CMK (cell line): ENCODE measurements at regions not wholly inside any gene's neighbourhood (a gene's known extent, or its start where the extent isn't known, plus 50 kb on each side); places are given as distances from the start of the nearest gene placed in this dataset.

Experiments
- DNase-seq: peaks from one replicate; pipeline ENCODE4 v3.0.0-alpha.2; 2010; ENCODE audit warnings: low read depth

DNA sequence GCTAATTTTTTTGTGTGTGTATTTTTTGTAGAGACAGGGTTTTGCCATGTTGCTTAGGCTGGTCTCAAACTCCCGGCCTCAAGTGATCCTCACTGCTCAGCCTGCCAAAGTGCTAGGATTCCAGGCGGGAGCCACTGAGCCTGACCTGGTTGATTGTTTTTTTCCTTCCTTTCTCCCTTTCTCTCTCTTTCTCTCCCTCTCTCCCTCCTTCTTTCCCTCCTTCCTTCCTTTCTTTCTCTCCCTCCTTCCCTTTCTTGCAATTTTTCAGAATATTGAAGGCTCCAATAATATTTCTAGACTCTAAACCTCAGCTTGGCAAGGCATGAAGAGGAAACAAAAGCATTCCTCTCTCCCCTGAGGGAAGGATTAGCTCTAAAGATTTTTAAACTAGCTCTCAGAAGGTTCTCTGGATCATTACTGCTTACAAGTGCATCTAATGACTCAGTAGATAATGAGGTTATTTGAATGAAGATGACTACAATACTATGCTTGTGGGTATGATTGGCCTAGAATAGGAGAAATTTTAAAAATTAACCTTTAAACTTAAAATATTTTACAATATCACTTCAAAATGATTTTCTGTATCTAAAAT lies 68.5 kb upstream of the GADD45A start:
- DNase-seq, result no peak

GRCh38 chr1:67618285-67619018 lies 66.5 kb upstream of the GADD45A start:
- no peak for DNase-seq

DNA sequence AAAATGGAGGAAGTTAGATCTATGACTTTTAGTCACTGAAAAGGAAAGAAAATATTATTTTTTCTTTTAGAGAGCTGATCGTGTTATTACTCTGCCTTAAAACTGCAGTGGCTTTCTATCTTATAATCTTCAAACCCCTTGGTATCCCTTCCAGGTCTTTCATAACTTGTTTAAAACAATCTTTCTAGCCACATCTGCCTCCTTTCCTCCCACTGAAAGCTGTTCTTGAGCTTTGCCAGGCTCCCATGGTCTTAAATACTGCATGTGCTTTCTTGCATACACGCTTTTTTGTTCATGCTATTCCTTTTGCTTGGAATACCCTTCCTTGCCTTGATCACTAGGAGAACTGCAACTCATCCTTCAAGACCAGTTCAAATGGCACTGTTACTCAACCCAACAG lies 65.9 kb upstream of the GADD45A start:
- no peak for DNase-seq

- no peak for DNase-seq
These were observed 61.1 kb upstream of the GADD45A start for GRCh38 chr1:67623906-67624305.

GRCh38 chr1:67624680-67625079 lies 60.3 kb upstream of the GADD45A start:
- DNase-seq, result no peak

GRCh38 chr1:67626090-67626860 lies 58.7 kb upstream of the GADD45A start:
- DNase-seq, result no peak

GRCh38 chr1:67626861-67627235 lies 58.2 kb upstream of the GADD45A start:
- no peak for DNase-seq

- no peak for DNase-seq
These were observed 57.7 kb upstream of the GADD45A start for GRCh38 chr1:67627336-67627735.

DNA sequence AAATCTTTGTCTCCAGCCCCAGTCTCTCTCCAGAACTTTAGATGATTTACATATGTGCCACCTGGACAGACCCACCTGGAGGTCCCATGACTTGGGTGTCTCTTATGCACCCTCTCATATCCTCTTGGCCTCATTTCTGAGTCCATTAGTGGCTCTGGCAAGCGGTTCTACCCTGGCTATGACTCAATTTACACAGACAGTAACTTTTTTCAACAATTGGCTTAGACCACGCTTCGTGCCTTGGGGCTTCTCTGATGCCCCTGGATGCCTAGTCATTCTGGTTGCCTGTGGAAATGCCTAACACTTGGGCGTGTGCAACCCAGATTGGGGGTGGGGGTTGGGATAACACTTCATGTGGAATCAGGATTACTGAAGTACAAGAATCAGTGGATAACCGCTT lies 57.1 kb upstream of the GADD45A start:
- DNase-seq, result no peak

DNA sequence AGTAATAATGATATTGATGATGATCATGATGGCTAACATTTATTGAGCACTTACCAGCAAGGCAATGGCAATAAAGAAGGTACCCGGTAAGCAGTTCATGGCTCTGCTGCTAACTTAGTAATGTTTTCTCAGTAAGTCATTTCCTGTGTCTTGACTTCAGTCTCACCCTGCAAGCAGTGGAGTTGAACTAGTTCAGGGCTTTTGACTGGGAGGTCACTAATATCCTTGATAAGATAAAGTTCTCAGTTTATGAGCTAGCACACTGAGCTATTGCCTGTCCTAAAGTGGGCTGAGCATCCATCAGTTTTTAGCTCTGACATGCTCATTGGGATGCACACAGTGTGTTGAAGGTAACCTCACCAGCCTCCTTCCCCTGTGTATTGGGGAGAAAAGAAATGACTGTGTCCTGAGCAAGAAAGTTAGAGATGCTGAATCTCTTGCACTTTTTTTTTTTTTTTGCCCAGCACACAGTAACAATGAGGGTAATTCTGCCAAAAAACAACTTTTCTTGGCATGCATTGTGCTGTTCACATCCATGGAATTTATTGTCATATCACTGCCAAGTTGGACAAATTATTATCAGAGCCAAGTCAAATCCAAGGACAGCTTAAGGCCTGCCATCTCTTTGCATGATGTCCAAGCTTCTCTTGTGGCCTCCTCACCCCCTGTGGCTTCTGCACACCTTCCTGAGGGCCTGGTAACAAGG lies 55.5 kb upstream of the GADD45A start:
- no peak for DNase-seq

DNA sequence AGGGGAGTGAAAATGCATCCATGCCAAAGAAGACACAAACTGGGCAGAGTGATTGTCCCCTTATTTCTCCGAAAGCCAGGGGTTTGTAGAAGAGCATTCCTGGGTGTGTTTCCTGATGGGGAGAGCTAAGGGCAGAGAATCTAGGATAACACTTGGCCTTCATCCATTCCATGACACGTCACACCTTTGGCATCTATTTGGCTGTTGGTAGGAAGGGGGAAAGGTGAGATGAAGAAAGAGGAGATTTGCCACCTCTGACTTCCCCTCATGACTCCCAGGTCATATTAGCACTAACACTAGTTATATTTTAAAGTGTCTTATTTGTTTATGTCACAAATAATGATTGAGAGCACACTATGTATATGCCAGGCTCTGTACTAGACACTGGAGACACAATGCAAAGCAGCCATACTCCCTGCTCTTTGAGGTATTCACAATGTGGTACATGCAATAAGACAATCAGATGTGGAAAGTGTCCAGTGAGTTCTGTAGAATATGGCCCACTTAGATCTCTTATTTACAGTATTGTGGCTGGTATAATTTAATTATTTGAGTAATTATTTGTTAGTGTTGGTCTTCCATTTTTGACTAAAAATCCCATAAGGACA lies 54.5 kb upstream of the GADD45A start:
- DNase-seq, result no peak

DNA sequence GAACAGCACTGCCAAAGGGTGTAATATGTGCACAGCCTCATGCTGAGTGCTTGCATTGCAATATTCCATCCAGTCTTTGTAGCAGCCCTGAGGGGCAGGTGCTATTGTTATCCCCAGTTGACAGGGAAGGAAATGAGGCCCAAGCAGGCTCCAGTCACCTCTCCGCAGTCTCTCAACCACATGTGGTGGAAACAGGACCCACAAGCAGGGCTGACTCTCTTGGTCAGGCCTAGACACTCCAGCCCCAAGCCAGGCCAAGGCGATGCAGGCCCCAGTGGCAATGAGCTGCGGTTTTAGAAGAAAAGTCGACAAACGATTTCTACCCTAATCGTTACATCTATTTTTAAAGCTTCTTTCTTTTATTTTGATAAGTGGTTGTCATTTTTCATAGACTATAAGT lies 52.6 kb upstream of the GADD45A start:
- no peak for DNase-seq

GRCh38 chr1:67632811-67633655 lies 52.0 kb upstream of the GADD45A start:
- DNase-seq, result no peak

GRCh38 chr1:67634396-67634935 lies 50.5 kb upstream of the GADD45A start:
- no peak for DNase-seq

DNA sequence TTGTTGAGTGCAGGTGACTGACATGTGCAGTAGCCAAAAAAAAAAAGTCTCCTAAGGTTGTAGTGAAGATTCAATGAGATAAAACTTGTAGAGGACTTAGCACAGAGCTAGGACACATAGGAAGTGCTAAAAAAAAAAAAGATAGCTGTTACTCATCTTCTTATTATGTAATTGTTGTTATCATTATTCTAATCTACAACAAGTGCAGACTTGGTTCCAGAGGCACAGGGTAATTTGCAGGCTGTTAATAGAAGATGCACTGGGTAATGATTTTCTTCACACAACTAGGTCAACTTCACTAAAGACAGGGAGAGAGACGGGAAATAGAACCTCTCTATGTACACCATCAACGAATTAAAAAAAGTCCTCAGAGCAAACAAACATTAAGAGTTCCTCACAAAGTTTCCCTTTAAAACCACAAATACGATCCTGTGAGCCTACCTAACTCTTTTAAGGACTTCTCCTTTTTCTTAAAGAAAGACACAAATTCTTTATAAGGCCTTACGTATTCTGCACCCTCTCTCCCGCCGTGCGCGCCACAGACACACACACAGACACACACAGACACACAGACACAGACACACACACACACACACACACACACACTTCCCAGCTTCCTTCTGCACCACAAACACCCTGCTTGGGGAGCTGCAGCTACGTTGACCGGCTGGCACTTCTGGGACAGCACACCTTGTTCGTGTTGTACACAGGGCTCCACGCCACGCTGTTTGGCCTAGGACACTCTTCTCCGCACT lies 49.8 kb upstream of the GADD45A start:
- DNase-seq, result peak; percentile 24
